Activated naive CD4-positive, alpha-beta T cell treated with anti-CD3 and anti-CD28 coated beads, Interleukin-2, amount 50 U/mL, for 16 hours (primary cell): ENCODE measurements at regions not wholly inside any gene's neighbourhood (a gene's known extent, or its start where the extent isn't known, plus 50 kb on each side); places are given as distances from the start of the nearest gene placed in this dataset.
"Not testable (repeated sequence)": the region's sequence is repeated elsewhere in the genome, so short reads cannot be mapped to it uniquely, and the experiment has no call there.

Source experiments
- DNase-seq: peaks from one replicate; pipeline ENCODE4 v3.0.0-alpha.2; 2020

DNA sequence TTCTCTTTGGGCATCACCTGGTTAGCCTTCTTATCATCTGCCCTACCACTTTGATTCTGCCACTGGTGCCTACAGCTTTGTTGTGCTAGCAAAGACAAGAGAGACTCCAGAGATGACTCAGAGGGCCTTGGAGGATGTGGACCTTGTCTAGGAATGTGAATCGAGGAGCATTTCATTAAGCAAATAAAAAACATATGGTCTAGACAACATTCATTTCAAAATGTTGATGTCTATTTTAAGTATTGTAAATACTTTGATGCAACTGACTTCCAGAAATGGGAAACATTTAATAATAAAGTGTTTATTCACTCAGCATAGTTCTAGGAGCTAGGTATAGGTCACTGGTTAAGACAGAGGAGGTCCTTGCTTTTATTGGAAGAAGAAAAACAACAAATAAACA lies 195.5 kb downstream of the CDCA7 start:
- no peak for DNase-seq

DNA sequence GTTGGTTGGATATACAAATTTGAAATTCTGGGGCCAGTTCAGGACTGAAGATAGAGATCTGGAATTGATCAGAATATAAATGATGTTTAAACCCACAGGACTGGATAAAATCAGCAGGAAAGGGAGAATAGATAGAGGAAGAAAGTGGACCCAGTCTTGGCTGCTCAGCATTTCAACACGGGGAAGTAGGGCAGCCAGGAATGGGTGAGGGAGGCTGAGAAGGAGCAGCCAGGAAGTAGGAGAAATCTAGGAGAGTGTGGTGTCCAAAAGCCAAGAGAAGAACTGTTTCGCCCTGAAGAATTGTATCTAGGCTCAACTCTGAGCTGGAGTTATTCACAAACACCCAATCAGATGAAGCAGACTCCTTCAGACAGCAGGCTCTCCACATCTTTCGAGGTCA lies 197.9 kb downstream of the CDCA7 start:
- no peak for DNase-seq

- DNase-seq = no peak
Observed at GRCh38 chr2:173553593-173553992, 198.9 kb downstream of the CDCA7 start.

DNA sequence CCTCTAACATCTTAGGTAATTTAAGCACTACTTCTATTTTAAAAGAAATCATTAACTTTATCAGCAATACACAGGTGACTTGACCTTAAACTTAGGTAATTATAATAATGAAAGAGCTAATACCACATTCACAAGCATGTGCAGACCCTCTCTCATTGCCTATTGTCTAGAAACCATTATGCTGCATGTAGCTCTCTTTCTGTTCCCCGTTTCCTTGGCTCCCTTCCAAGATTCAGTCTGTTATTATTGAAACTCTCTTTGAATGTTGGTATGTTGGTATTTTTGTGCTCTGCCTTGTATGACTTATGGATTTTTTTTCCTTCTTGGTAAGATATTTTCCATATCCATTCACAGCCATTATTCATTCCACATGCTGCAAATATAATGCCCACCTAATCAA lies 201.2 kb downstream of the CDCA7 start:
- DNase-seq = no peak

- DNase-seq = no peak
Observed at GRCh38 chr2:173556816-173557215, 202.1 kb downstream of the CDCA7 start.

DNA sequence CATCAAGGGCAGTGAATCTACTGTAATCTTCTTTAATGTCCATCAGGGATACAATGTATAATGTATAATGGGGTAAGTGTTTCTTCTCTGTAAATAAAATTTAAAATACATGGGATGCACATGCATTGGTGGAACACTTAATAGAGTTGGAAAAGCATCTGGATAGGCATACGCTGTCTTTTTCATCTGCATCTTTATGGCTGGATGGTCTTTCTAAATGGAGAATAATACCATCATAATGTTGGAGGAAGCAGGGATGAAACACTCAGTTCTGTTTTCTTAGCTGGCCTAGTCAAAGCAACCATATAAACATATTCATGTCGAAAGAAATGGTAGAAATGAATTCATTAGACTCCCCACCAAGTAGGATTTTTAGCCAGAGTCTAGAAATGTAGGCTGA lies 202.8 kb downstream of the CDCA7 start:
- no peak for DNase-seq

- no peak for DNase-seq
Observed at GRCh38 chr2:173567493-173567892, 212.8 kb downstream of the CDCA7 start.

- DNase-seq = no peak
Observed at GRCh38 chr2:173568054-173568453, 213.4 kb downstream of the CDCA7 start.

GRCh38 chr2:173571021-173571821 lies 216.5 kb downstream of the CDCA7 start:
- no peak for DNase-seq

DNA sequence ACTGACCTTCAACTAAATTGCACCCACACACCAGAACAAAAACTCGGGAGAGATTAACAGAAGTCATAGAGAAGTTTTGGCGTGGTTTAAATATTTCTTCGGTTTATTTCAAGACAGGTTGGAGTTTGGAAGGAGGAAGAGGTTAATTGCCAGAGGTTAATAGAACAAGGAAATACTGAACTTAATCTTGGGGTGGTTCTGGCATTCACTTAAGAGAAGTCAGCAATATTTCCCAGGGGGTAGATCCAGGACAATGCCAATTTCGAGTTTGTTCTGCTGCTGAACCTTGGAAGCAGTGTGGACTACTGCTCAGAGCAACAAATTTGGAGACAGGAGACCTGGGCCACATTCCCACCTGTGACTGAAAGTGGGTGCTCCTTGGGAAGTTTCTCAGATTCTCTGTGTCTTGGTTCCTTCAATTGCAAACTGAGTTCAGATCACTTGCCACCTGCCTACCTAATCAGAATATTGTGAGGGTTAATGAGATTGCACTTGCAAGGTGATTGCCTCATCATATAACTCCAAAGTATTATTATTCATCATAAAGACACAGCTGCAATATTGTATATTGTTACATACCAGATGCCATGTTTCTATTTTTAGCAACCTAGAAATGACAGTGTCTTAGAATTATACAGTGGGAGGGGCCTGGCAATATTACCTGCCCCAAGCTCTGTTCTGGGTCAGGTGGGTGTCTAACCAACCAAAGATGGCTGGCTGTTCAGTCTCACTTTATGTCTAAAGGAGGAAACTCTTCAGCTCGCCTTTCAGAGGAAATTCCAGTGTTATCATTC lies 217.4 kb downstream of the CDCA7 start:
- no peak for DNase-seq

DNA sequence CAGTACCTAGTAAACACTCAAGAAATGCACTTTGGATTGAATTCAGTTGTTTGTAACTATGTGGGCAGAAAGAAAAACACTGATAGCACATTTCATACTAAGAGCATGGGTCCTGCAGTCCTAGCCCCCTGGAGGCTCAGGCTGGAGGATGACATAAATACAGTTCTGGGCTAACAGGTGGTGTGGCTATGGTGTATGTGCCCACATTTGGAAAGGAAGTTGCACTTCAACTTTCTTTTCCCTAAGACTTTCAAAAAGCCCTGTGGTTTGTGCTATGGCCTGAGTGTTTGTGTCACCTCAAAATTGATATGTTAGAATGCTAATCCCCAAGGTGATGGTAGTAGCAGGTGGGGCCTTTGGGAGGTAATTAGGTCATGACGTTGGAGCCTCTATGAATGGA lies 218.2 kb downstream of the CDCA7 start:
- no peak for DNase-seq

GRCh38 chr2:173573782-173574181 lies 219.1 kb downstream of the CDCA7 start:
- DNase-seq = not testable (repeated sequence)

GRCh38 chr2:173574324-173575112 lies 219.8 kb downstream of the CDCA7 start:
- DNase-seq = no peak

DNA sequence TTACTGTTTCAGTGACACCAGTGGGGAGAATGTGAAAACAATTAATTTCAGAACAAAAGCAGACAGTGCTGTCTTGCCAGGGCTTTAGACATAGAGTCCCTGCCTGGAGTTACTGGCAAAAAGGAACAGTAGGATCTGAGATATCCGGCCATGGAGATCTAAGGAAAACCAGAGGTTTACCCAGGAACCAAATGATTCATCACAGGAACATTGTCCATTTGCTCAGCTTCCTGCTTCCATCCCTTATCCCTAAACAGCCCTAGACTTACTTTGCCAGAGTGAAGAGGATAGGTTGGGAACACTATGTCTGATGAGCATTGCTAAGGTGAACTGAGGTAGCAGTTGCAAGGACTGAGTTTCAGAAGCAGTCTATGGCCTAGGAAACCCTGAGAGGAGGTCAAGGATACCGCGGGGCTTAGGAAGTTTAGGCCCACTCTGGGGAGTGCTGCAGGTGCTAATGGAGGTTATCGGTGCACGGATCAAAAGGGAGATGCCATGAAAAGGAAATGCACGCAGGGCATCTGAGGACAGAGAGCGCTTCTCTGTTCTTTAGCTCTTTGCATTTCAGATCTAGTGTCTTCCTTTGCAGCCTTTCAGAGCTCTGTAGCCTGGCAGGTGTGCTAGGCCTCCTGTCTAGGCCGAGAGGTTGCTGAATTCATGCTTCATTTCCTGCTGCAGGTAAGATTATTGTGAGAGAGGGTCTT lies 223.9 kb downstream of the CDCA7 start:
- DNase-seq = no peak

- no peak for DNase-seq
Observed at GRCh38 chr2:173580351-173580750, 225.7 kb downstream of the CDCA7 start.

GRCh38 chr2:173580956-173581355 lies 226.3 kb downstream of the CDCA7 start:
- DNase-seq = no peak

DNA sequence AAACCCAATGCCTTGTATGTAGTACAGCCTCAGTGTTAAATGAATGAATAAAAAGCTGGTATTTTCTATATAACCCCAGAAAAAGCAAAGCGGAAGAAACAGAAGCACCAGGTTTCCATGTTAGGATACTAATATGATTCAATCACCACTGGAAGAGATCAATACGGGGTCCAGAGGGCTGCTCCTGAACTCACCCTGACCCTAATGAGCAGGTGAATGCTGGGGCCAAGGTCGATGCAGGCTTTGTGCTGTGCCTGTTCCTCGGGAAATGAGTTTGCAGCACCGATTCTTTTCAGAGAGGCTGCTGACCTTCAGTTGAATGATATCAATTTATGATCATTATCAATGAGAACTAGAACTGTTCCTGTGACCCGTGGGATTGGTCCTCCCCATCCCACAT lies 228.5 kb downstream of the CDCA7 start:
- DNase-seq = no peak

- DNase-seq = no peak
Observed at GRCh38 chr2:173584000-173584399, 229.3 kb downstream of the CDCA7 start.

GRCh38 chr2:173584676-173585458 lies 230.2 kb downstream of the CDCA7 start:
- DNase-seq = no peak

DNA sequence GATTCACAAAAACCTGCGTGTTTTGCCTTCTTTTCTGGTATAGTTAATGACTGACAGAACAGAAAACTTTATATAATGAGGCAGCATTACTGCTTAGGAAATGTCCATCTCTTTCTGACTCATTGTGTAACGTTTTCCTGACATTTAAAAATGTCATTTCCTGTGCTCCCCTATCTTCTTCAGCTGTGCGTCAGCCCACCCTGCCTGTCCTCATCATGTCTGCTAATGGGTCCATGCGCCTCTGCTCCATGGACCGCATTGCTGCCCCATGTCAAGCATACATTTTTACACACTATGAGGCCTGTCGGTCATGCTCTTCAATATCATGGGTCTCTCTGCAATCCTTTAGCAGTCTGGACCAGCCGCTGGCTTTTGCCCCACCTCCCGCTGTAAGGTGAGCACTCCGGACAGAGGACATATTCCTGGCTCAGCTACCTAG lies 234.3 kb downstream of the CDCA7 start:
- no peak for DNase-seq

DNA sequence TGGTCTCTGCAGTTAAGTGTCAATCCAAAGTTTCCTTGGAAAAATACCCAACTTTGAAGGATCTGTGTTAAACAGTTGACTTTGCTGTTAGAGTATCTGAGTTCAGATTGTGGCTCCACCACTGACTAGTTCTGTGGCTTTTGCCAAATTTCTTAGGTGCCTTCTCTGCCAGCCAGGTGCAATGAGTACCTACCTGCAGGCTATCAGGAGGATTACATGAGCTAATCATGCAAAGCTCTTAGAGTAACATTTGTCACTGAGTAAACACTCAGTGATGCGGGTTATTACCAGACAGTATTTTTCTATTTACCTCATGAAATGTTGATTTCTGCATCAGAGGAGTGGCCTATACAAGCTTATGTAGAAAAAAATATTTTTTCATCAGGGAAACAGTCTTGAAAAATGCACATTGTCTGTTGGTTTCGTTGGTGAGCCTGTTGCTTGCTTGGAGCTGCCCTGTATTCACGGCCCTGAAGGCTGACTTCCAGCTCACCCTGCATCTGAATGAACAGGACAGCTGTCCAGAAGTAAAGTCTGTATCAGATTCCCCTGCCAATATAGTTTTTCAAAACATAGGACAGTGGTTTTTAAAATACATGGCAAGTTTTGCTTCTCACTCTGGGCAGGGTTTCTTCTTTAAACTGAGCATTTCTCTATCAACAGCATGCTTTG lies 235.1 kb downstream of the CDCA7 start:
- DNase-seq = no peak
